Fibroblast of skin of left biceps (primary cell): ENCODE measurements at regions not wholly inside any gene's neighbourhood (a gene's known extent, or its start where the extent isn't known, plus 50 kb on each side); places are given as distances from the start of the nearest gene placed in this dataset.
"Not testable (repeated sequence)": the region's sequence is repeated elsewhere in the genome, so short reads cannot be mapped to it uniquely, and the experiment has no call there.

Source experiments
- DNase-seq, 2 experiments: peaks; one replicate each; pipeline ENCODE4 v3.0.0-alpha.2; 2013; ENCODE audit warnings: low read depth in 2 of 2

GRCh38 chr1:31510853-31511789 lies 65.2 kb upstream of the TINAGL1 start:
- no peak for DNase-seq

- no peak for DNase-seq
Observed at GRCh38 chr1:31511848-31512615, 64.3 kb upstream of the TINAGL1 start.

GRCh38 chr1:31514117-31514516 lies 62.2 kb upstream of the TINAGL1 start:
- no peak for DNase-seq

- DNase-seq = no peak
Observed at GRCh38 chr1:31515056-31515775, 61.1 kb upstream of the TINAGL1 start.

DNA sequence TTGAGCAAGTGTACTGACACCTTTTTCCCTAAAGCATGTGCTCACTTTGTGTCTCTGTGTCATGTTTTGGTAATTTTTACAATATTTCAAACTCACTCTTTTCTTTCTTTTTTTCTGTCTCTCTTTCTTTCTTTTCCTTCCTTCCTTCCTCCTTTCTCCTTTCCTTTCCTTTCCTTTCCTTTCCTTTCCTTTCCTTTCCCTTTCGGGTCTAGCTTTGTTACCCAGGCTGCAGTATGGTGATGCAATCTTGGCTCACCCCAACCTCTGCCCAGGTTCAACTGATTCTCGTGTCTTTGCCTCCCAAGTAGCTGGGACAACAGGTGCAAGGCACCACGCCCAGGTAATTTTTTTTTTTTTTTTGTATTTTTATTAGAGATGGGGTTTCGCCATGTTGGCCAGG lies 60.4 kb upstream of the TINAGL1 start:
- no peak for DNase-seq

DNA sequence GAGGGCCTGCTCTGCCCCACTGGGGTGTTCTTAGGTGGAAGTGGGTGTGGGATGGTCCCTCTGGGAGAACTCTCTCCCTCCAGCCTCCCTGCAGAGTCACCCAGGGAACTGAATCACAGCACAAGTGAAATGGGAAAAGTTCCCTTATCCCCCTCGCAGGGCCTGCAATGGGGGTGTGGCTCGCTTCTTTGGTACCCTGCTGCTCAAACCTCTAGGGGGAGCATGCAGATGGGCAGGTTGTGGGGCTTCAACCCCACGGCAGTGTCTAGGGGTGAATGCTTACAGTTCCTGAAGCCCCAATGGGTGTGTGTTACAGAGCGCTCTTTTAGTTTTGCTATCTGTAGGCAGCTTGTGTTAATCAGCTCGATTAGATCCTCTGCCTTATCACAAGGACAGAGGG lies 59.0 kb upstream of the TINAGL1 start:
- no peak for DNase-seq

DNA sequence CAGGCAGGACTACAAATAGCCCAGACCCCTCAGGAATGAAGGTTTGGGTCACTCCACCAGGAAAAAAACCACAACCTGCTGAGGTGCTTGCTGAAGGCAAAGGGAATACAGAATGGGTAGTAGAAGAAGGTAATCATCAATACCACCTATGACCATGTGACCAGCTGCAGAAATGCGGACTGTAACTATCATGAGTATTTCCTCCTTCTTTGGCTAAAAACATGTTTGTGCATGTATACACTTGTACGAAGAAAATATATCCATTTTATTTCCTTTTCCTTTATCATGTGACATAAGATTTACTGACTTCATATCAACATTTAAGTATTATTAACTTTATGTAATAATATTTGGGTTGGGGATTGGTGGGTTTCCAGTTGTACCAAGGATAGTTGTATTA lies 58.3 kb upstream of the TINAGL1 start:
- not testable (repeated sequence) for DNase-seq

- DNase-seq = no peak
Observed at GRCh38 chr1:31521761-31522555, 54.4 kb upstream of the TINAGL1 start.

- no peak for DNase-seq
Observed at GRCh38 chr1:31522556-31522845, 53.8 kb upstream of the TINAGL1 start.

GRCh38 chr1:31523012-31523411 lies 53.3 kb upstream of the TINAGL1 start:
- no peak for DNase-seq

- no peak for DNase-seq
Observed at GRCh38 chr1:31523769-31524168, 52.5 kb upstream of the TINAGL1 start.

GRCh38 chr1:31524186-31524901 lies 52.0 kb upstream of the TINAGL1 start:
- DNase-seq = no peak
